ENCODE measurements at regions not wholly inside any gene's neighbourhood (a gene's known extent, or its start where the extent isn't known, plus 50 kb on each side); places are given as distances from the start of the nearest gene placed in this dataset.

DNA sequence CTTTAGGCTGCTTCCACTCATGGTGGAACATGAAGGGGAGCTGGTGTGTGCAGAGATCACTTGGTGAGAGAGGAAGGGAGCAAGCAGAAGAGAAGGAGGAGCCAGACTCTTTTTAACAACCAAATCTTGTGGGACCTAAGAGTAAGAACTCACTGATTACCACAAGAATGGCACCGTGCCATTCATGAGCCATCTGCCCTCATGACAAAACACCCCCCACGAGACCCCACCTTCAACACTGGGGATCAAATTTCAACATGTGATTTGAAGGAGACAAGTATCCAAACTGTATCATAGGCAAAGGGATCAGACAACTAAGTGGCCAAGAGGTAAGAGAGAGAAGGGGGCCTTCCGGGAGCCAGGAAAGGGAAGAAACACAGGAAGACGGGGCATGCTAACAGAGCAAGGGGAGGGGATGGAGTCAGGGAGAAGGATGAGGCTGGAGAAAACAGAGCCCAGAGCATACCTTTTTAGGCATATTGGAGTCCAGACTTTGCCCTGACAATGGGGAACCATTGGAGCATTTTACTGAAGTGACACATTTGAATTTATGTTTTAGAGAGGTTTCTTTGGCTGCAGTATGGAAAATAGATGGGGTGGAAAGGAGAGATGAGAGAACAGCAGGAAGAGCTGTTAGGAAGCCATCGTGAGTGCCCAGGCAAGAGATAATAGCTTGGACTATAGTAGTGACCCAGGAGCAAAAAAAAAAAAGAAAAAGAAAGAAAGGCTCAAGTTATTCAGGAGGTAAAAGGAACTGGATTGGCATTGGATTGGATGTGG lies 204.4 kb upstream of the NUDT4 start (continued):
- no peak for TF ChIP-seq MAFK (IDR thresholded peaks at IDR 0.05; ENCODE audit: low read depth, low read length)

GRCh38 chr12:93174048-93174447 lies 203.7 kb upstream of the NUDT4 start:
- peak overlapping the region; percentile 85 for H4K91ac ChIP-seq (ENCODE audit: insufficient read depth, low read depth, low read length)
- ChIA-PET POLR2A (ENCODE audit: unreplicated experiment) (no interaction called here), CTCF (no interaction called here)
- peak overlapping the region; percentile 79 for H2BK20ac ChIP-seq (ENCODE audit: low read depth, low read length)
- peak; percentile 10; the same call in 1 of the 2 replicates for TF ChIP-seq CEBPB (IDR thresholded peaks at IDR 0.05; ENCODE audit: low read depth, low read length)
- TF ChIP-seq RFX5 (IDR thresholded peaks at IDR 0.05; ENCODE audit: low read depth, low read length), result no peak
- no peak for TF ChIP-seq USF2 (IDR thresholded peaks at IDR 0.05; ENCODE audit: low read depth, low read length)
- 0 out of 2 replicates have a peak, but pooled peaks have one; percentile 4 for TF ChIP-seq RAD21 (IDR thresholded peaks at IDR 0.05; ENCODE audit: low read length)
- peak overlapping the region; percentile 77 for H3K14ac ChIP-seq (replicated peaks; ENCODE audit: low read depth, low read length)
- H3K23ac ChIP-seq (ENCODE audit: low read depth, low read length), result peak overlapping the region; percentile 66
- no peaks in the 10 kb centered on the region for H4K20me1 ChIP-seq (ENCODE audit: insufficient read depth, low read length)
- H2BK120ac ChIP-seq (ENCODE audit: low read depth, low read length), result peak overlapping the region; percentile 94
- H3K27me3 ChIP-seq (ENCODE audit: control insufficient read depth, insufficient read depth, low read length), result no peaks in the 10 kb centered on the region
- no peak overlapping the region for H3K4me3 ChIP-seq (ENCODE audit: insufficient read depth, low read depth, low read length)
- dilution Hi-C loops (cut with HindIII; ENCODE audit: low sequenced_read_pairs, unreplicated experiment), result no loop called here
- H3K79me1 ChIP-seq (ENCODE audit: low read depth in 1 of 2, low read length in 2 of 2), result 0 out of 4 replicates have a peak, but pooled peaks cover 0 to 4% of the 10 kb centered on the region in 2 experiments
- H3K18ac ChIP-seq (ENCODE audit: low read depth, low read length), result peak overlapping the region; percentile 77
- peak overlapping the region; percentile 87 for H3K4ac ChIP-seq (ENCODE audit: low read depth, low read length)
- peaks cover 12% of the 10 kb centered on the region for H3K9me1 ChIP-seq (ENCODE audit: insufficient read depth, low read length)
- DNase-seq (peak; percentile 93), ATAC-seq (ENCODE audit: low read depth) (peak; percentile 65)
- H2BK15ac ChIP-seq (ENCODE audit: low read depth, low read length), result peak overlapping the region; percentile 89; the same call in 2 of the 3 replicates
- no peak overlapping the region for H2AK9ac ChIP-seq (replicated peaks; ENCODE audit: low read depth, low read length, poor library complexity)
- H4K5ac ChIP-seq (ENCODE audit: low read depth, low read length), result peak overlapping the region; percentile 80
- no peaks in the 10 kb centered on the region for H3K9me3 ChIP-seq (ENCODE audit: control insufficient read depth, insufficient read depth, low read length)
- H2BK5ac ChIP-seq (ENCODE audit: low read depth, low read length, poor library complexity, severe bottlenecking), result peak overlapping the region; percentile 58
- no TSS peak for BruUV-seq (replicated peaks)
- WGBS, 2 experiments (ENCODE audit: extremely low coverage in 2 of 2, insufficient read length in 1 of 2), result 87% methylated on average over 2 of the region's 3 CpGs; no CpG with 5 or more reads in 1 of the 2 experiments
- in situ Hi-C loops (cut with MboI; ENCODE audit: low sequenced_read_pairs), result no loop called here
- H2AK5ac ChIP-seq (ENCODE audit: low read depth, low read length), result peak overlapping the region; percentile 93
- peak overlapping the region; percentile 53 for H3K4me2 ChIP-seq (ENCODE audit: low read depth, low read length)
- H2AFZ ChIP-seq (replicated peaks; ENCODE audit: low read length, poor library complexity), result no peak overlapping the region
- H4K8ac ChIP-seq (ENCODE audit: low read depth in 2 of 2, low read length in 2 of 2), result peak overlapping the region; percentile 61 to 78; a peak in 2 of 4 replicates
- no peak overlapping the region for H3K9ac ChIP-seq (ENCODE audit: low read depth, low read length)
- peak overlapping the region; percentile 26; the same call in 1 of the 2 replicates for H3K56ac ChIP-seq (ENCODE audit: extremely low read depth, insufficient read depth, low read length)
- peak overlapping the region; percentile 82; the same call in 1 of the 2 replicates for H3K27ac ChIP-seq (ENCODE audit: insufficient read depth, low read length)
- H3K36me3 ChIP-seq (ENCODE audit: control insufficient read depth, insufficient read depth, low read length), result no peaks in the 10 kb centered on the region
- intact Hi-C loops (cut with micrococcal nuclease), result no loop called here
- H3K4me1 ChIP-seq (ENCODE audit: control insufficient read depth, insufficient read depth, low read length), result peaks cover 27% of the 10 kb centered on the region

All from IMR-90 (cell line).